ENCODE measurements at regions not wholly inside any gene's neighbourhood (a gene's known extent, or its start where the extent isn't known, plus 50 kb on each side); places are given as distances from the start of the nearest gene placed in this dataset.

DNA sequence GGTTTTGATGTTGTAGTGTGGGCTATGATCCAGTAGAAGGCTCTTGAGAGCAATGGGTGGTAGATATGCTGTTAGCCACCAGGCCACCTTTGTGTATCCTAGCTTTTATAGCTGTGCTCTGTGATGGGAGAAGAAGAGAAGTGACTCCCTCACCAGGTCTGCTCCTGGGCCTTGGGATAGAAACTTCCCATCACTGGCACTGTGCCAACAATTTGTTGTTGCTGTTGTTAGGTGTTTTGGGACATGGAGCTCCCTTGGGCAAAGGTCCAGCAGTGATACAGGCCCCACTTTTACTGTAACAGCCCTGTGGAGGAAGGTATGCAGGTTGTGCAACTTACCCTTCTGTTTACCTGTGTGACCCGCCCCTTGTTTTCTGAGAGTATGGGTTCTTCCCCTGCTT is 570.9 kb upstream of the GRIN3A start:
- no peaks in the 10 kb centered on the region for H3K4me1 ChIP-seq
- in situ Hi-C loops (cut with MboI; ENCODE audit: low sequenced_read_pairs in 4 of 4), result no loop called here
- no peak for TF ChIP-seq POLR2A (IDR thresholded peaks at IDR 0.05)
- TF ChIP-seq, protein P1, sequence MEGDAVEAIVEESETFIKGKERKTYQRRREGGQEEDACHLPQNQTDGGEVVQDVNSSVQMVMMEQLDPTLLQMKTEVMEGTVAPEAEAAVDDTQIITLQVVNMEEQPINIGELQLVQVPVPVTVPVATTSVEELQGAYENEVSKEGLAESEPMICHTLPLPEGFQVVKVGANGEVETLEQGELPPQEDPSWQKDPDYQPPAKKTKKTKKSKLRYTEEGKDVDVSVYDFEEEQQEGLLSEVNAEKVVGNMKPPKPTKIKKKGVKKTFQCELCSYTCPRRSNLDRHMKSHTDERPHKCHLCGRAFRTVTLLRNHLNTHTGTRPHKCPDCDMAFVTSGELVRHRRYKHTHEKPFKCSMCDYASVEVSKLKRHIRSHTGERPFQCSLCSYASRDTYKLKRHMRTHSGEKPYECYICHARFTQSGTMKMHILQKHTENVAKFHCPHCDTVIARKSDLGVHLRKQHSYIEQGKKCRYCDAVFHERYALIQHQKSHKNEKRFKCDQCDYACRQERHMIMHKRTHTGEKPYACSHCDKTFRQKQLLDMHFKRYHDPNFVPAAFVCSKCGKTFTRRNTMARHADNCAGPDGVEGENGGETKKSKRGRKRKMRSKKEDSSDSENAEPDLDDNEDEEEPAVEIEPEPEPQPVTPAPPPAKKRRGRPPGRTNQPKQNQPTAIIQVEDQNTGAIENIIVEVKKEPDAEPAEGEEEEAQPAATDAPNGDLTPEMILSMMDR (IDR thresholded peaks at IDR 0.05 in 4 of 5, conservative IDR thresholded peaks at IDR 0.05 in 1 of 5), result no peak

DNA sequence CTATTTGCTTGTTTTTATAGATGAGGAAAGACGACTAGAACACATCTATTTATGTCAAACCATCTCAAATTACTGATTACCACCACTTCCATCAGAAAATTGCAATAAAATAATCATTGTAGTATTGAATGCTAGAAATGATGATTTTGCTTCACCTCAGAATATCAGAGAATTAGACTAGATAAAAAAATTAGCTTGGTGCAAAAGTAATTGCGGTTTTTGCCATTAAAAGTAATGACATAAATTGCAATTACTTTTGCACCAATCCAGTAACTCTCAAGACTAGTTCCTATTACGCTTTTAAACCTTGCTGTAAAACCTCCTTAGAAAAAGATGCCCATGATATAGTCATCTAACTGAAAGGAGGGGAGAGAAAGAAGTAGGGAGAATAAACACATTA is 556.7 kb upstream of the GRIN3A start:
- TF ChIP-seq, protein P1 (IDR thresholded peaks at IDR 0.05 in 4 of 5, conservative IDR thresholded peaks at IDR 0.05 in 1 of 5), result no peak
- TF ChIP-seq POLR2A (IDR thresholded peaks at IDR 0.05), result no peak
- Histone ChIP-seq H3K4me3 (no peak overlapping the region), H3K36me3 (no peaks in the 10 kb centered on the region), H3K4me1 (no peaks in the 10 kb centered on the region), H3K9me3 (no peaks in the 10 kb centered on the region), H3K27me3 (no peaks in the 10 kb centered on the region), H3K27ac (no peak overlapping the region)
- ATAC-seq, result no peak
- intact Hi-C loops (cut with DNase I; ENCODE audit: low total_unique reads) (no loop called here), in situ Hi-C loops (cut with MboI; ENCODE audit: low sequenced_read_pairs in 4 of 4) (no loop called here)
- DNase-seq, result no peak

More for the DNA sequence above, 570.9 kb upstream of the GRIN3A start:
- no peaks in the 10 kb centered on the region for H3K9me3 ChIP-seq
- ATAC-seq (no peak), DNase-seq (no peak)
- no peaks in the 10 kb centered on the region for H3K36me3 ChIP-seq
- H3K27ac ChIP-seq, result no peak overlapping the region
- no peaks in the 10 kb centered on the region for H3K27me3 ChIP-seq
- intact Hi-C loops (cut with DNase I; ENCODE audit: low total_unique reads), result no loop called here
- H3K4me3 ChIP-seq, result no peak overlapping the region

DNA sequence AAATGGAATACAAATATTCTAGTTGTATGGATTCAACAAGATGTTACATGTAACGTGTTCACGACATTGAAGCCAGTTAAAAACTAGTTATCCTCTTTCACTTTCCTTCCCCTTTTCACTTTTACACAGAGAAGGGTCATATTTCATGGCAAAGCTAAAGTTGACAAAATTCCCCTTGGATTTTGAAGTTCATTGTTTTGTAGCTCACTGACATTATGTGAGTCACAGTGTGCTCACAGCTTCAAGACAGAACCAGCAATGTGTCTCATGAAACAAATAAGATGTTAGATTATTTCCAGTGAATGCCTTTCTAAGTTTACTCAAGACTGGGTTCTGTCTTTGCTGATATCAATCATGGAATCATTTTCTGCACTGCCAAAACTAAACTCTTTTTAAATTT is 535.5 kb upstream of the GRIN3A start:
- DNase-seq, result no peak
- ATAC-seq, result no peak
- intact Hi-C loops (cut with DNase I; ENCODE audit: low total_unique reads) (no loop called here), in situ Hi-C loops (cut with MboI; ENCODE audit: low sequenced_read_pairs in 4 of 4) (no loop called here)
- no peaks in the 10 kb centered on the region for H3K27me3 ChIP-seq
- no peaks in the 10 kb centered on the region for H3K9me3 ChIP-seq
- no peaks in the 10 kb centered on the region for H3K36me3 ChIP-seq
- TF ChIP-seq, protein P1 (IDR thresholded peaks at IDR 0.05 in 4 of 5, conservative IDR thresholded peaks at IDR 0.05 in 1 of 5), result no peak
- no peak for TF ChIP-seq POLR2A (IDR thresholded peaks at IDR 0.05)
- no peak overlapping the region for H3K27ac ChIP-seq
- no peaks in the 10 kb centered on the region for H3K4me1 ChIP-seq
- no peak overlapping the region for H3K4me3 ChIP-seq

DNA sequence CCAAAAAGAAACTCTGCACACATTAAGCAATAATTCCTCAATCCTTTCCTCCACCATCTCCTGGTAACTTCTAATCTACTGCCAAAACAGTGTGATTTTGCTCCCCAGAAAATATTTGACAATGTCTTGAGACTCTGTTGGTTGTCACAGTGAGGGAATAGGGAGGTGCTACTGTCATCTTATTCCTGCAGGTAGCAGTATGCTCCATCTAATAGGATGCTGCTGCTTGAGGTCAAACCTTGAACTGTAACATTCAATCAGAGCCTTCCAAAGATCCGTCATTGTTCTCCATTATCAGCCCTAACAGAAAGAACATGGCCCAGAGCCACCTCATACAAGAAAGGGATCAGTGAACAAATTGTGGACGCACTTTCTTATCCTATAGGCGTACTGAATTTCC is 514.7 kb upstream of the GRIN3A start:
- Histone ChIP-seq H3K4me1 (no peaks in the 10 kb centered on the region), H3K4me3 (no peak overlapping the region), H3K27ac (no peak overlapping the region), H3K27me3 (no peaks in the 10 kb centered on the region), H3K36me3 (no peaks in the 10 kb centered on the region), H3K9me3 (no peaks in the 10 kb centered on the region)
- in situ Hi-C loops (cut with MboI; ENCODE audit: low sequenced_read_pairs in 4 of 4) (no loop called here), intact Hi-C loops (cut with DNase I; ENCODE audit: low total_unique reads) (no loop called here)
- TF ChIP-seq, protein P1 (IDR thresholded peaks at IDR 0.05 in 4 of 5, conservative IDR thresholded peaks at IDR 0.05 in 1 of 5), result no peak
- no peak for TF ChIP-seq POLR2A (IDR thresholded peaks at IDR 0.05)
- ATAC-seq (no peak), DNase-seq (no peak)

DNA sequence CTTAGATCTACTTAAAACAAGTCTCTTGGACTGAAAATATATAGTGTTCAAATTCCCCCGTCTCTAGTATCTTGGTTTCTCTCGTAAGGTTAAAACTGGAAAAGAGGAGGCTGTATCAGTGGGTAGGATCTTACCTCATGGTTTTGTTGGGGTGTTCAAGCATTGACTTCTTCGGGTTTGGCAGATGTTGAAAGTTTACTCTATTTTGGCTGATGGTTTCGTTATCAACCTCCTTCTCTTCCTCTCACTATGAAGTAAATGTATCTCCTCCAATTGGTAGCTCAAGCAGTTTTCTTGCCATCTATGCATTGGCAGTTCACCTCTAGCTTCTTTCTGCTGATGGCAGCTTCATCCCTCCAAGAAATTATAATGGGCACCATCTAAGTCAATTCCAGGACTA is 506.5 kb upstream of the GRIN3A start:
- Histone ChIP-seq H3K4me1 (no peaks in the 10 kb centered on the region), H3K36me3 (no peaks in the 10 kb centered on the region), H3K27me3 (no peaks in the 10 kb centered on the region), H3K27ac (no peak overlapping the region), H3K9me3 (no peaks in the 10 kb centered on the region), H3K4me3 (no peak overlapping the region)
- no peak for TF ChIP-seq POLR2A (IDR thresholded peaks at IDR 0.05)
- TF ChIP-seq, protein P1 (IDR thresholded peaks at IDR 0.05 in 4 of 5, conservative IDR thresholded peaks at IDR 0.05 in 1 of 5), result no peak
- intact Hi-C loops (cut with DNase I; ENCODE audit: low total_unique reads), result no loop called here
- ATAC-seq (no peak), DNase-seq (no peak)
- in situ Hi-C loops (cut with MboI; ENCODE audit: low sequenced_read_pairs in 4 of 4), result no loop called here
